ENCODE measurements at regions not wholly inside any gene's neighbourhood (a gene's known extent, or its start where the extent isn't known, plus 50 kb on each side); places are given as distances from the start of the nearest gene placed in this dataset.

GRCh38 chr10:61545170-61545569 is 92.0 kb upstream of the TMEM26 start:
- TF ChIP-seq CTCF (IDR thresholded peaks at IDR 0.05) (no peak), POLR2A (IDR thresholded peaks at IDR 0.05) (no peak)

Measured in testis (tissue), 2 donors.